Gastrocnemius medialis (tissue), 4 donors: ENCODE measurements at regions not wholly inside any gene's neighbourhood (a gene's known extent, or its start where the extent isn't known, plus 50 kb on each side); places are given as distances from the start of the nearest gene placed in this dataset.

ENCODE experiments used
- ATAC-seq, 2 donors: fragments of 150-250 bp; one replicate each; pipeline ENCODE4 v1.9.1; 2016
- DNase-seq, 2 donors: peaks; one replicate each; pipeline ENCODE4 v3.0.0-alpha.2; 2019
- H3K27ac ChIP-seq, 4 donors: fragments of 200-600 bp; sonication (generic); 1 replicate in 1 of 4; 2 replicates in 3 of 4; pipeline ENCODE4 v1.5.1; 2016 to 2018; ENCODE audit warnings: mild to moderate bottlenecking in 2 of 4, moderate library complexity in 1 of 4
- H3K27me3 ChIP-seq, 3 donors: fragments of 200-600 bp; sonication (generic) in 2 of 3; 1 replicate in 1 of 3; 2 replicates in 2 of 3; pipeline versions ENCODE4 v1.5.1 to v1.6.0; 2016 to 2019; ENCODE audit warnings: mild to moderate bottlenecking in 1 of 3, moderate library complexity in 1 of 3
- H3K36me3 ChIP-seq, 2 donors: fragments of 200-600 bp; sonication (generic) in 1 of 2; one replicate each; pipeline ENCODE4 v1.5.1; 2017 to 2018
- H3K4me1 ChIP-seq, 2 donors: fragments of 200-600 bp; sonication (generic) in 1 of 2; one replicate each; pipeline ENCODE4 v1.5.1; 2016 to 2017; ENCODE audit warnings: mild to moderate bottlenecking in 2 of 2
- H3K4me3 ChIP-seq, 4 donors: fragments of 200-600 bp; sonication (generic) in 3 of 4; 1 replicate in 1 of 4; 2 replicates in 3 of 4; pipeline ENCODE4 v1.5.1; 2016 to 2019; ENCODE audit warnings: mild to moderate bottlenecking in 2 of 4
- H3K9me3 ChIP-seq, 3 donors: fragments of 200-600 bp; sonication (generic) in 2 of 3; 1 replicate in 1 of 3; 2 replicates in 2 of 3; pipeline ENCODE4 v1.5.1; 2016 to 2019
- POLR2A ChIP-seq, 2 donors: fragments of 450-650 bp; IDR thresholded peaks; one replicate each; pipeline ENCODE4 v1.6.1; 2017; ENCODE audit warnings: antibody characterized with exemption in 2 of 2, mild to moderate bottlenecking in 2 of 2, moderate library complexity in 2 of 2
- in situ Hi-C, 4 donors: fragments of 200-750 bp; cut with MboI; loops; one replicate each; pipeline versions ENCODE4 v1.15.0 to v1.8.0; 2017; ENCODE audit warnings: low sequenced_read_pairs in 4 of 4
- intact Hi-C: fragments of 100-400 bp; cut with DNase I; formaldehyde crosslinking; loops from one replicate; pipeline ENCODE4 v1.15.1; 2023; ENCODE audit warnings: low total_unique reads
- TF ChIP-seq, protein P1 (sequence below), 5 experiments: fragments of 450-650 bp in 3 of 5; fragments of 200-600 bp in 2 of 5; sonication (generic) in 2 of 5; IDR thresholded peaks in 4 of 5; conservative IDR thresholded peaks in 1 of 5; 1 replicate in 4 of 5; 2 replicates in 1 of 5; pipeline ENCODE4 v1.5.1; 2016 to 2019; ENCODE audit warnings: antibody characterized with exemption in 5 of 5, mild to moderate bottlenecking in 3 of 5, moderate library complexity in 3 of 5

- in situ Hi-C loops (no loop called here), intact Hi-C loops (no loop called here)
- TF ChIP-seq, protein P1, sequence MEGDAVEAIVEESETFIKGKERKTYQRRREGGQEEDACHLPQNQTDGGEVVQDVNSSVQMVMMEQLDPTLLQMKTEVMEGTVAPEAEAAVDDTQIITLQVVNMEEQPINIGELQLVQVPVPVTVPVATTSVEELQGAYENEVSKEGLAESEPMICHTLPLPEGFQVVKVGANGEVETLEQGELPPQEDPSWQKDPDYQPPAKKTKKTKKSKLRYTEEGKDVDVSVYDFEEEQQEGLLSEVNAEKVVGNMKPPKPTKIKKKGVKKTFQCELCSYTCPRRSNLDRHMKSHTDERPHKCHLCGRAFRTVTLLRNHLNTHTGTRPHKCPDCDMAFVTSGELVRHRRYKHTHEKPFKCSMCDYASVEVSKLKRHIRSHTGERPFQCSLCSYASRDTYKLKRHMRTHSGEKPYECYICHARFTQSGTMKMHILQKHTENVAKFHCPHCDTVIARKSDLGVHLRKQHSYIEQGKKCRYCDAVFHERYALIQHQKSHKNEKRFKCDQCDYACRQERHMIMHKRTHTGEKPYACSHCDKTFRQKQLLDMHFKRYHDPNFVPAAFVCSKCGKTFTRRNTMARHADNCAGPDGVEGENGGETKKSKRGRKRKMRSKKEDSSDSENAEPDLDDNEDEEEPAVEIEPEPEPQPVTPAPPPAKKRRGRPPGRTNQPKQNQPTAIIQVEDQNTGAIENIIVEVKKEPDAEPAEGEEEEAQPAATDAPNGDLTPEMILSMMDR (IDR thresholded peaks at IDR 0.05 in 4 of 5, conservative IDR thresholded peaks at IDR 0.05 in 1 of 5) = no peak
- no peak for TF ChIP-seq POLR2A (IDR thresholded peaks at IDR 0.05)
- H3K27me3 ChIP-seq = peaks cover 0 to 12% (median 10%) of the 10 kb centered on the region in 3 donors
- H3K27ac ChIP-seq = no peak overlapping the region
- H3K36me3 ChIP-seq = no peaks in the 10 kb centered on the region
- no peak overlapping the region for H3K4me3 ChIP-seq
- DNase-seq (no peak), ATAC-seq (no peak)
- H3K4me1 ChIP-seq = no peaks in the 10 kb centered on the region
- no peaks in the 10 kb centered on the region for H3K9me3 ChIP-seq
These were observed 1144.1 kb downstream of the GATA3 start for GRCh38 chr10:9198611-9199010.

DNA sequence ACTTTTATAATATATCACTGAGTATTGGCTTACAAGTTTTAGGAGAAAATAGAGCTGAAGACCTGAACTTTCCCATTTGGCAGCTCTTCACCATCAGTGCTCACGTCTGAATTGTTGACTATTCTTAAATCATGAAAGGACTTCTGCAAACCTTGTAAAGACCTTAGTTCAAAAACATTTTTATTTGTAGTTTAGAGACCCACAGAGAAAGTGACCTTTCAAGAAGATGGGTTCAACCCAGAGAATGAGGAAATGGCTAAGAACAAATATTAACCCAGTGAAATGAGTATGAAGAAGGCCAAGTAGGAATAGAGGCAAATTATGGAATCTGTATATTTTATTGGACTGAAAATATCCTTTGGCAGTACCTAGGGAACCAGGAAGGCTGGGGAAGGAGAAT lies 1151.1 kb downstream of the GATA3 start:
- DNase-seq (no peak), ATAC-seq (no peak)
- Histone ChIP-seq H3K4me3 (no peak overlapping the region), H3K9me3 (no peaks in the 10 kb centered on the region), H3K4me1 (no peaks in the 10 kb centered on the region), H3K27me3 (peaks cover 0 to 12% (median 4%) of the 10 kb centered on the region in 3 donors), H3K36me3 (no peaks in the 10 kb centered on the region), H3K27ac (no peak overlapping the region)
- in situ Hi-C loops = loop anchor here in 1 of 4 donors (10.0 kb wide), 1 partner anchor 1331 kb away; no protein-coding TSS in a partner anchor
- TF ChIP-seq POLR2A (IDR thresholded peaks at IDR 0.05) = no peak
- TF ChIP-seq, protein P1 (IDR thresholded peaks at IDR 0.05 in 4 of 5, conservative IDR thresholded peaks at IDR 0.05 in 1 of 5) = no peak
- intact Hi-C loops = no loop called here

DNA sequence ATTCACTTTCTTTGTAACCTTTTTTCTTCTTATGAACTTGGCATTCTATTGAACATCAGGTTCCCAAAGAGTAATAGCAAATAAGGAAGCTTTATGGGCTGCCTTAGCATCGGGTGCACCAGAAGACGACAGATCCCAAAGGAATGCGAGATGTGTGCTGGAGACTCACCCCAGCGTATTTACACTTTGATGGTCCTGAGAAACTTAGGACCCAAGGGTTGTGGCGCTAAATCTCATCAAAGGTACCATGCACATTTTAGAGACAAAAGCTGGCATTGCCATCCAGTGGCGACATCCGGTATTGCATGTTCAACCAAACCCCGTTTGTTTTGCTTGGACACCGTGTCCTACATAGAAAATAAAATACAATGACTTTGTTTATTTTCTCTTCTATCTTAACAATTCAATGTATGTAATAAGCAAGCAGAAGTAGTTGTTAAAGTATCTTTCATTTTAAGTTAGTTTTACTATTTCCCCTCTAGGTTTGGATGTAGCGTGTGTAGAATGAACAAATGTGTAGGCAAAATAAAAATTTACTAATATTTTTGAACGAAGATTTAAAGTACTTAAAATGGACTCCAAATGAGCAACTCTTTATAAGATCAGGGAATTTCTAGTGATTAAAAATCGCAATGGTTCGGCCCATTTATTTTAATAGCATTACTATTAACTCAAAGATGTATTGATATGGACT lies 1154.8 kb downstream of the GATA3 start:
- Histone ChIP-seq H3K4me3 (no peak overlapping the region), H3K27me3 (no peaks in the 10 kb centered on the region), H3K27ac (no peak overlapping the region), H3K36me3 (no peaks in the 10 kb centered on the region), H3K9me3 (no peaks in the 10 kb centered on the region), H3K4me1 (no peaks in the 10 kb centered on the region)
- no peak for TF ChIP-seq POLR2A (IDR thresholded peaks at IDR 0.05)
- TF ChIP-seq, protein P1 (IDR thresholded peaks at IDR 0.05 in 4 of 5, conservative IDR thresholded peaks at IDR 0.05 in 1 of 5) = peak; percentile 55 to 84 (median 72)
- peak in 1 of 2 donors; percentile 53 for ATAC-seq
- peak in 1 of 2 donors; percentile 28 for DNase-seq
- intact Hi-C loops (loop anchor here (1.0 kb wide), 1 partner anchor 1337 kb away; no protein-coding TSS in a partner anchor), in situ Hi-C loops (loop anchor here in 1 of 4 donors (10.0 kb wide), 1 partner anchor 1334 kb away; no protein-coding TSS in a partner anchor)

GRCh38 chr10:9211228-9211627 lies 1156.7 kb downstream of the GATA3 start:
- intact Hi-C loops = no loop called here

More at GRCh38 chr10:9211228-9211627, 1156.7 kb downstream of the GATA3 start:
- Histone ChIP-seq H3K9me3 (no peaks in the 10 kb centered on the region), H3K36me3 (no peaks in the 10 kb centered on the region), H3K4me3 (no peak overlapping the region), H3K27ac (no peak overlapping the region), H3K4me1 (no peaks in the 10 kb centered on the region), H3K27me3 (no peaks in the 10 kb centered on the region)
- no peak for TF ChIP-seq POLR2A (IDR thresholded peaks at IDR 0.05)
- TF ChIP-seq, protein P1 (IDR thresholded peaks at IDR 0.05 in 4 of 5, conservative IDR thresholded peaks at IDR 0.05 in 1 of 5) = no peak
- in situ Hi-C loops = loop anchor here in 3 of 4 donors (5.0 kb wide), 2 partner anchors 1339 to 1344 kb away; no protein-coding TSS in a partner anchor
- DNase-seq (no peak), ATAC-seq (no peak)
